PC-9 (cell line): ENCODE measurements at regions not wholly inside any gene's neighbourhood (a gene's known extent, or its start where the extent isn't known, plus 50 kb on each side); places are given as distances from the start of the nearest gene placed in this dataset.

Experiments used
- BruUV-seq: library from RNA; stranded (reverse); fragments of 400-500 nt; replicated peaks from 2 replicates; lab custom pipeline; 2021; lab: Mats Ljungman, UMichigan
- CTCF ChIA-PET: fragments of 300-600 bp; sonication (Branson Sonifier 250); formaldehyde crosslinking; loops from one replicate; lab custom pipeline; 2022; ENCODE audit warnings: antibody characterized with exemption; lab: Charles Lee
- POLR2A ChIA-PET: fragments of 300-600 bp; sonication (Branson Sonifier 250); formaldehyde crosslinking; loops from one replicate; lab custom pipeline; 2022; ENCODE audit warnings: antibody characterized with exemption; ENCODE audit not compliant: unreplicated experiment; lab: Charles Lee
- DNase-seq, 2 experiments: peaks; one replicate each; pipeline versions ENCODE4 v3.0.0 to v3.0.0-alpha.2; 2015 to 2022; ENCODE audit warnings: mixed read lengths in 1 of 2
- H2AFZ ChIP-seq: fragments of 200-600 bp; sonication (generic); 2 replicates; pipeline ENCODE4 v1.8.1; 2017; ENCODE audit warnings: antibody characterized with exemption
- H3F3A ChIP-seq: fragments of 200-600 bp; sonication (generic); 2 replicates; pipeline ENCODE4 v1.8.1; 2017; ENCODE audit warnings: antibody characterized with exemption, mild to moderate bottlenecking, low read depth; ENCODE audit not compliant: insufficient read depth
- H3K27ac ChIP-seq: fragments of 200-600 bp; sonication (generic); 2 replicates; pipeline ENCODE4 v1.6.1; 2016; ENCODE audit warnings: mixed run types
- H3K27me3 ChIP-seq: fragments of 200-600 bp; sonication (generic); 2 replicates; pipeline ENCODE4 v1.6.1; 2016; ENCODE audit warnings: low read depth, mixed run types; ENCODE audit not compliant: insufficient read depth
- H3K36me3 ChIP-seq: fragments of 200-600 bp; sonication (generic); 2 replicates; pipeline ENCODE4 v1.6.1; 2016; ENCODE audit warnings: low read depth, mixed run types
- H3K4me1 ChIP-seq: fragments of 200-600 bp; sonication (generic); replicated peaks from 2 replicates; pipeline ENCODE4 v1.6.1; 2016; ENCODE audit warnings: mixed run types; ENCODE audit not compliant: insufficient read depth
- H3K4me2 ChIP-seq: fragments of 200-600 bp; sonication (generic); 2 replicates; pipeline ENCODE4 v1.6.1; 2017; ENCODE audit warnings: mixed run types
- H3K4me3 ChIP-seq: fragments of 200-600 bp; sonication (generic); 2 replicates; pipeline ENCODE4 v1.6.1; 2016; ENCODE audit warnings: mixed run types
- H3K79me2 ChIP-seq: fragments of 200-600 bp; sonication (generic); 2 replicates; pipeline ENCODE4 v1.6.1; 2017; ENCODE audit warnings: low read depth, mixed run types
- H3K9me2 ChIP-seq: fragments of 200-600 bp; sonication (generic); 2 replicates; pipeline ENCODE4 v1.8.1; 2017; ENCODE audit warnings: mild to moderate bottlenecking; ENCODE audit not compliant: insufficient read depth
- H3K9me3 ChIP-seq: fragments of 200-600 bp; sonication (generic); 2 replicates; pipeline ENCODE4 v1.8.1; 2016; ENCODE audit warnings: low read depth; ENCODE audit not compliant: insufficient read depth
- H4K20me1 ChIP-seq: fragments of 200-600 bp; sonication (generic); 2 replicates; pipeline ENCODE4 v1.8.1; 2017; ENCODE audit not compliant: insufficient read depth
- EZH2 ChIP-seq: fragments of 200-600 bp; sonication (generic); IDR thresholded peaks from 2 replicates; pipeline ENCODE4 v1.8.0; 2017; ENCODE audit warnings: antibody characterized with exemption, low read depth
- intact Hi-C: fragments of 100-400 bp; cut with micrococcal nuclease; formaldehyde crosslinking; loops from one replicate; pipeline ENCODE4 v1.10.0; 2022; ENCODE audit not compliant: unreplicated experiment
- TF ChIP-seq, protein P1 (sequence below): fragments of 200-600 bp; sonication (generic); conservative IDR thresholded peaks from 2 replicates; pipeline ENCODE4 v1.6.1; 2017; ENCODE audit warnings: mixed run types, antibody characterized with exemption, mild to moderate bottlenecking, moderate library complexity

DNA sequence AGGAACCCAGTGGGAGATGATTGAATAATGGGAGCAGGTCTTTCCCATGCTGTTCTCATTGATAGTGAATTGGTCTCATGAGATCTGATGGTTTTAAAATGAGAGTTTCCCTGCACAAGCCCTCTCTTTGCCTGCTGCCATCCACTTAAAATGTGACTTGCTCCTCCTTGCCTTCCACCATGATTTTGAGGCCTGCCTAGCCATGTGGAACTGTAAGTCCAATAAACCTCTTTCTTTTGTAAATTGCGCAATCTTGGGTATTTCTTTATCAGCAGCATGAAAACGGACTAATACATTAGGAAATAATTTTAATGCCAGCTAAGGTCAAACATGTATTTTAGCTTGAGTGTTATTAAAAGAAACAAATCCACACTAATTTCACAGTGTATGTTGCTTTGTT lies 517.6 kb upstream of the ALCAM start:
- Histone ChIP-seq H3K4me1 (no peaks in the 10 kb centered on the region), H3K27ac (no peak overlapping the region), H3K4me3 (no peak overlapping the region), H3F3A (no peaks in the 10 kb centered on the region), H2AFZ (no peak overlapping the region), H3K27me3 (no peaks in the 10 kb centered on the region), H3K9me2 (no peaks in the 10 kb centered on the region), H4K20me1 (no peaks in the 10 kb centered on the region), H3K4me2 (no peak overlapping the region), H3K36me3 (no peaks in the 10 kb centered on the region), H3K9me3 (peaks cover 5% of the 10 kb centered on the region; the same call in 1 of the 2 replicates), H3K79me2 (no peaks in the 10 kb centered on the region)
- TF ChIP-seq EZH2: no peak
- TF ChIP-seq, protein P1, sequence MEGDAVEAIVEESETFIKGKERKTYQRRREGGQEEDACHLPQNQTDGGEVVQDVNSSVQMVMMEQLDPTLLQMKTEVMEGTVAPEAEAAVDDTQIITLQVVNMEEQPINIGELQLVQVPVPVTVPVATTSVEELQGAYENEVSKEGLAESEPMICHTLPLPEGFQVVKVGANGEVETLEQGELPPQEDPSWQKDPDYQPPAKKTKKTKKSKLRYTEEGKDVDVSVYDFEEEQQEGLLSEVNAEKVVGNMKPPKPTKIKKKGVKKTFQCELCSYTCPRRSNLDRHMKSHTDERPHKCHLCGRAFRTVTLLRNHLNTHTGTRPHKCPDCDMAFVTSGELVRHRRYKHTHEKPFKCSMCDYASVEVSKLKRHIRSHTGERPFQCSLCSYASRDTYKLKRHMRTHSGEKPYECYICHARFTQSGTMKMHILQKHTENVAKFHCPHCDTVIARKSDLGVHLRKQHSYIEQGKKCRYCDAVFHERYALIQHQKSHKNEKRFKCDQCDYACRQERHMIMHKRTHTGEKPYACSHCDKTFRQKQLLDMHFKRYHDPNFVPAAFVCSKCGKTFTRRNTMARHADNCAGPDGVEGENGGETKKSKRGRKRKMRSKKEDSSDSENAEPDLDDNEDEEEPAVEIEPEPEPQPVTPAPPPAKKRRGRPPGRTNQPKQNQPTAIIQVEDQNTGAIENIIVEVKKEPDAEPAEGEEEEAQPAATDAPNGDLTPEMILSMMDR: no peak
- POLR2A ChIA-PET: no interaction called here
- CTCF ChIA-PET: no interaction called here
- DNase-seq: no peak
- intact Hi-C loops: no loop called here
- no TSS peak for BruUV-seq

DNA sequence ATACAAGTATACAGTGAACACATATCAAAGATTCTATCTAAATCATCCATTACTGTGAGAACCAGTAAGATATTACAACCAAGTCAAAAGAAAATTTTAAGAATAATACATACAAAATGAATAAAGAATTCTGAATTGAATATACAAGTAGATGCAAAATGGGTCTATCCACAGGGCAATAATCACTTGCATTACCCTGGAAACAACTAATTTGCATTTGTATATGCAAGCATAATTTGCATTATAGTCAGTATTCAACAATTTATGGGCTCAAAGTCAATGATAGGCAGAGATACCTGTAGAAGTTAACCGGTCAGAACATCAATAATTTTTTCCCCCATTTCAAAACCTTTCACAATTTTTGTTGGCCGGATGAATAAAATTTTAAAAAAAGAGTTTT lies 512.2 kb upstream of the ALCAM start:
- no peaks in the 10 kb centered on the region for H3K4me1 ChIP-seq
- intact Hi-C loops: loop anchor here (10.0 kb wide), 1 partner anchor 510 kb away; the partner anchor contains the start of gene ALCAM
- DNase-seq: no peak
- H2AFZ ChIP-seq: no peak overlapping the region
- CTCF ChIA-PET: interaction anchor here (0.6 kb wide), 1 partner anchor 246 kb away, joined by 12 read pairs; no protein-coding TSS in a partner anchor
- TF ChIP-seq EZH2: no peak
- TF ChIP-seq, protein P1: no peak
- H3K79me2 ChIP-seq: no peaks in the 10 kb centered on the region
- H3K27me3 ChIP-seq: no peaks in the 10 kb centered on the region
- no peaks in the 10 kb centered on the region for H3F3A ChIP-seq
- no peak overlapping the region for H3K4me3 ChIP-seq
- H3K4me2 ChIP-seq: no peak overlapping the region
- no peak overlapping the region for H3K27ac ChIP-seq
- H3K9me3 ChIP-seq: no peaks in the 10 kb centered on the region
- no peaks in the 10 kb centered on the region; the same call in 1 of the 2 replicates for H3K9me2 ChIP-seq
- POLR2A ChIA-PET: no interaction called here
- H3K36me3 ChIP-seq: no peaks in the 10 kb centered on the region
- no peaks in the 10 kb centered on the region for H4K20me1 ChIP-seq
- BruUV-seq: no TSS peak

DNA sequence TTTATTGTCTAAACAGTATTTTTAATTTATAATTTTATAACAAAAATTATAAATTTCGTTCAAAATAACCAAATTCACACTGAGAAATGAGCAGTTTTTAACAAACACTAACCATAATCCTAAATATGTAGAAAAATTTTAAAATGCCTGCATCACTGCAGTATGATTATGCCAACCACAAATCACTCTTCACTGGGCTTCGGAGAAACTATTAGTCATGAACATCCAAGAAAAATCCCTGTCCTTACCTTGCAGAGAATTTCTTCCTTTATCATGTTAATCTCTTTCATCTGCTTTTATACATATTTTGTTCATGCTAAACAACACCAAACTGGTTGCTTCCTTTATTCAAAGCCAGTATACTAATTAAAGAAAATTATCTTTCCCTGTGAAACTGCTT lies 511.0 kb upstream of the ALCAM start:
- intact Hi-C loops: loop anchor here (10.0 kb wide), 1 partner anchor 509 kb away; the partner anchor contains the start of gene ALCAM
- Histone ChIP-seq H3K27ac (no peak overlapping the region), H3K27me3 (no peaks in the 10 kb centered on the region), H3F3A (no peaks in the 10 kb centered on the region), H3K4me3 (no peak overlapping the region), H3K4me2 (no peak overlapping the region), H4K20me1 (no peaks in the 10 kb centered on the region), H3K36me3 (no peaks in the 10 kb centered on the region), H3K9me2 (no peaks in the 10 kb centered on the region; the same call in 1 of the 2 replicates), H3K79me2 (no peaks in the 10 kb centered on the region), H3K4me1 (no peaks in the 10 kb centered on the region), H2AFZ (no peak overlapping the region), H3K9me3 (no peaks in the 10 kb centered on the region)
- POLR2A ChIA-PET: no interaction called here
- no peak for DNase-seq
- TF ChIP-seq, protein P1: no peak
- no peak for TF ChIP-seq EZH2
- CTCF ChIA-PET: no interaction called here
- no TSS peak for BruUV-seq
